Astrocyte (in vitro differentiated cells and primary cell): ENCODE measurements at regions not wholly inside any gene's neighbourhood (a gene's known extent, or its start where the extent isn't known, plus 50 kb on each side); places are given as distances from the start of the nearest gene placed in this dataset.

ENCODE experiments used
- DNase-seq: peaks from one replicate; pipeline ENCODE4 v3.0.0-alpha.2; 2010; ENCODE audit warnings: low read depth
- FAIRE-seq: peaks from 2 replicates; lab custom pipeline; 2011; peaks lifted over from hg19 to GRCh38; lab: Jason Lieb, UNC
- H2AFZ ChIP-seq: 2 replicates; pipeline ENCODE4 v1.6.0; 2012; ENCODE audit warnings: low read depth, low read length, inconsistent platforms
- H3K27ac ChIP-seq: 2 replicates; pipeline ENCODE4 v1.5.1; 2011; ENCODE audit warnings: low read depth, low read length, inconsistent platforms
- H3K27me3 ChIP-seq: 2 replicates; pipeline ENCODE4 v1.6.0; 2011; ENCODE audit warnings: low read length, inconsistent platforms; ENCODE audit not compliant: insufficient read depth
- H3K36me3 ChIP-seq: 2 replicates; pipeline ENCODE4 v1.5.1; 2011; ENCODE audit warnings: low read length, inconsistent platforms; ENCODE audit not compliant: insufficient read depth
- H3K4me1 ChIP-seq: 2 replicates; pipeline ENCODE4 v1.5.1; 2011; ENCODE audit warnings: low read length, inconsistent platforms; ENCODE audit not compliant: insufficient read depth
- H3K4me2 ChIP-seq: 2 replicates; pipeline ENCODE4 v1.6.0; 2012; ENCODE audit warnings: low read length, inconsistent platforms
- H3K4me3 ChIP-seq: 2 replicates; pipeline ENCODE4 v1.5.1; 2011; ENCODE audit warnings: low read depth, mild to moderate bottlenecking, low read length, inconsistent platforms; ENCODE audit not compliant: insufficient read depth
- H3K79me2 ChIP-seq: 2 replicates; pipeline ENCODE4 v1.6.0; 2012; ENCODE audit warnings: mild to moderate bottlenecking, low read length, inconsistent platforms; ENCODE audit not compliant: insufficient read depth
- H3K9ac ChIP-seq: 2 replicates; pipeline ENCODE4 v1.6.0; 2012; ENCODE audit warnings: mild to moderate bottlenecking, low read length, inconsistent platforms
- H3K9me3 ChIP-seq: 2 replicates; pipeline ENCODE4 v1.5.1; 2012; ENCODE audit warnings: low read depth, mild to moderate bottlenecking, low read length, inconsistent platforms; ENCODE audit not compliant: insufficient read depth
- H4K20me1 ChIP-seq: 2 replicates; pipeline ENCODE4 v1.6.0; 2012; ENCODE audit warnings: low read length, inconsistent platforms; ENCODE audit not compliant: insufficient read depth
- H3K27ac Mint-ChIP-seq: one replicate; pipeline ENCODE4 v1.8.0; 2021; ENCODE audit warnings: mild to moderate bottlenecking, mixed read lengths; ENCODE audit not compliant: unreplicated experiment
- H3K27me3 Mint-ChIP-seq: one replicate; pipeline ENCODE4 v1.8.0; 2021; ENCODE audit warnings: low read depth, mixed read lengths; ENCODE audit not compliant: unreplicated experiment
- H3K36me3 Mint-ChIP-seq: one replicate; pipeline ENCODE4 v1.8.0; 2021; ENCODE audit warnings: low read depth, mixed read lengths; ENCODE audit not compliant: unreplicated experiment
- H3K4me1 Mint-ChIP-seq: one replicate; pipeline ENCODE4 v1.8.0; 2021; ENCODE audit warnings: low read depth, mixed read lengths; ENCODE audit not compliant: unreplicated experiment
- H3K4me3 Mint-ChIP-seq: one replicate; pipeline ENCODE4 v1.8.0; 2021; ENCODE audit warnings: mild to moderate bottlenecking, moderate library complexity, mixed read lengths; ENCODE audit not compliant: unreplicated experiment
- H3K9me3 Mint-ChIP-seq: one replicate; pipeline ENCODE4 v1.8.0; 2021; ENCODE audit warnings: mild to moderate bottlenecking, mixed read lengths; ENCODE audit not compliant: unreplicated experiment
- EZH2 ChIP-seq: IDR thresholded peaks from 2 replicates; pipeline ENCODE4 v1.6.1; 2012; ENCODE audit warnings: mild to moderate bottlenecking, low read length, inconsistent platforms; ENCODE audit not compliant: insufficient read depth
- TF ChIP-seq, protein P1 (sequence below): IDR thresholded peaks from 2 replicates; pipeline ENCODE4 v1.5.1; 2011; ENCODE audit warnings: low read depth, mild to moderate bottlenecking, inconsistent platforms, low read length, moderate library complexity; ENCODE audit not compliant: insufficient read depth

DNA sequence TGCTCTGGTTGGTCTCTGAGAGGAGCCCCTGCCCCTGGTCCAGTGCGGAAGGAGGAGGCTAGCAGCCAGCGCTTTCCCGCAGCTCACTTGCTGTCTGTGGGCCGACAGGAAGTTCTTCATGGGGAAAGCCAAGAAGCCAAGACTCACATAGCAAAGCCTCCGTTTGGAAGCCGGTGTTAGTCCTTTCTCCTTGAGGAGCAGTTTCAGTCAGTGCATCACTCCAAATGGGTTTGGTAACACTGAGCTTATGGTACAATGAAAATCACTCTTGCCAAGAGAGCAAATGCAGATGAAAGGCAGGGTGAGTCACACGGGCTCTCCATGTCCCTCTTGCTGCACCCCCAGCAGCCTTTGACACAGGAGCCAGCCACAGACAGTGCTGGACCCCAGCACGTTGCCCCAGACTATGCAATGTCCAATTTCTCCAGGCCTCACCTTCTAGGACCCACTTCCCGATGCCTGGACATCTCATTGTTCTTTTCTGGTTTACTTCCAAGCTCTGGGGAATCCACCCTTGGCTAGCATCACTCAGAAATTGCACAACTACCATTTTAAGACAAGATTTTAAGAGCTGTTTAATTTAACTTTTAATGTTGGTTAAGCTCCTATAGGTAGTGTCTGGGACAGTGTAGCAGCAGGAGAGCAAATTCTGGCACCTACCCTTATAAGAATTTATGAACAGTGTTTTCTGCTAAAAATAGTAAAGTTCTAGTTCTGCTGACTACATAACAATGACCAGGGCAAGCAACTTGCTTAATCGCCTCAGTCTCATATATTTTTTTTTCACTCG is 174.9 kb downstream of the ASB1 start:
- H3K27me3 ChIP-seq, result peaks cover 2% of the 10 kb centered on the region
- no peak overlapping the region for H3K4me3 Mint-ChIP-seq
- H3K27ac ChIP-seq, result no peak overlapping the region
- H3K9ac ChIP-seq, result no peak overlapping the region
- peaks cover 1% of the 10 kb centered on the region for H3K9me3 Mint-ChIP-seq
- no peaks in the 10 kb centered on the region for H3K36me3 Mint-ChIP-seq
- no peaks in the 10 kb centered on the region for H3K79me2 ChIP-seq
- H4K20me1 ChIP-seq, result no peaks in the 10 kb centered on the region
- no peak overlapping the region for H3K4me2 ChIP-seq
- no peaks in the 10 kb centered on the region for H3K36me3 ChIP-seq
- H3K4me1 ChIP-seq, result peaks cover 17% of the 10 kb centered on the region
- DNase-seq, result peak; percentile 72
- H3K27me3 Mint-ChIP-seq, result peaks cover 12% of the 10 kb centered on the region
- H3K9me3 ChIP-seq, result no peaks in the 10 kb centered on the region
- TF ChIP-seq, protein P1, sequence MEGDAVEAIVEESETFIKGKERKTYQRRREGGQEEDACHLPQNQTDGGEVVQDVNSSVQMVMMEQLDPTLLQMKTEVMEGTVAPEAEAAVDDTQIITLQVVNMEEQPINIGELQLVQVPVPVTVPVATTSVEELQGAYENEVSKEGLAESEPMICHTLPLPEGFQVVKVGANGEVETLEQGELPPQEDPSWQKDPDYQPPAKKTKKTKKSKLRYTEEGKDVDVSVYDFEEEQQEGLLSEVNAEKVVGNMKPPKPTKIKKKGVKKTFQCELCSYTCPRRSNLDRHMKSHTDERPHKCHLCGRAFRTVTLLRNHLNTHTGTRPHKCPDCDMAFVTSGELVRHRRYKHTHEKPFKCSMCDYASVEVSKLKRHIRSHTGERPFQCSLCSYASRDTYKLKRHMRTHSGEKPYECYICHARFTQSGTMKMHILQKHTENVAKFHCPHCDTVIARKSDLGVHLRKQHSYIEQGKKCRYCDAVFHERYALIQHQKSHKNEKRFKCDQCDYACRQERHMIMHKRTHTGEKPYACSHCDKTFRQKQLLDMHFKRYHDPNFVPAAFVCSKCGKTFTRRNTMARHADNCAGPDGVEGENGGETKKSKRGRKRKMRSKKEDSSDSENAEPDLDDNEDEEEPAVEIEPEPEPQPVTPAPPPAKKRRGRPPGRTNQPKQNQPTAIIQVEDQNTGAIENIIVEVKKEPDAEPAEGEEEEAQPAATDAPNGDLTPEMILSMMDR, result no peak
- no peak for TF ChIP-seq EZH2
- no peak overlapping the region for H3K27ac Mint-ChIP-seq
- peak; percentile 52 for FAIRE-seq
- peaks cover 8% of the 10 kb centered on the region for H3K4me1 Mint-ChIP-seq
- H3K4me3 ChIP-seq, result no peak overlapping the region
- H2AFZ ChIP-seq, result no peak overlapping the region

DNA sequence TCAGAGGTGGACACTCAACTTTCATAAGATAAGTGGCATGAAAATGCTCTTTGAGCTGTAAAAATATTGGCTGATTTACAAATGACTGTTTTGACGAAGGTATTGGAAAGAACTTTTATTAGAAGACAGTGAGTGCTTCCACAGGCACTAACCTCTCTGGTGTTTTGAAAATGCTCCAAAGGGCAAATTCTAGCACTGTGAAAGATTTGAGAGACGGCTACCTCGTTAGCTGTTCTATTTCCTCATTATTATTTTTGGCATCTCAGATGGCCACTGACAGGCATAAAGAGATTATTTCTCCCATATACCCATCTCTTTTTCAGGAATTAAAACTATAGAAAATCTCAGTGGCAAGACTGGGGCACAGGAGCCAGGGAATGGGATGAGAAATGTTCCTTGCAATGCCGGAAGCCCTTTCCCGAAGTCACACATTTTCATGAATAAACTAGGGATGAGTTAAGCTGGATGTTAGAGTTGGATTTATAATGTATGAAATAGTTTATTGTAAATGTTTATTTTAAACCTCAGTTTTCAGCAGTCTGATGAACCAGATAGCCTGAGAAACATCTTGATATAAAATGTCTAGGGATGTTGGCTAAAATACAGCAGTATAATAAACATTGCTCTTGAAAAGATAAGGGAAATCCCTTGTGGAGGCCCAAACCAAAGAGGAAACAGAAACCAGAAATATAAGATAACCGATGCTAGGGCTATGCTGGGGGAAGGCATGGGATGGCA is 175.7 kb downstream of the ASB1 start:
- peaks cover 11% of the 10 kb centered on the region for H3K4me1 ChIP-seq
- peaks cover 12% of the 10 kb centered on the region for H3K27me3 Mint-ChIP-seq
- peaks cover under 1% of the 10 kb centered on the region for H3K4me1 Mint-ChIP-seq
- DNase-seq (no peak), FAIRE-seq (no peak)
- H3K9me3 ChIP-seq, result no peaks in the 10 kb centered on the region
- TF ChIP-seq, protein P1, result no peak
- TF ChIP-seq EZH2, result no peak
- H3K4me3 ChIP-seq, result no peak overlapping the region
- H3K27ac Mint-ChIP-seq, result no peak overlapping the region
- H3K27me3 ChIP-seq, result peaks cover 2% of the 10 kb centered on the region
- H2AFZ ChIP-seq, result no peak overlapping the region
- H3K4me3 Mint-ChIP-seq, result no peak overlapping the region
- no peak overlapping the region for H3K4me2 ChIP-seq
- H3K27ac ChIP-seq, result no peak overlapping the region
- no peaks in the 10 kb centered on the region for H3K36me3 Mint-ChIP-seq
- no peaks in the 10 kb centered on the region for H3K79me2 ChIP-seq
- no peaks in the 10 kb centered on the region for H4K20me1 ChIP-seq
- H3K9me3 Mint-ChIP-seq, result peaks cover 1% of the 10 kb centered on the region
- no peaks in the 10 kb centered on the region for H3K36me3 ChIP-seq
- no peak overlapping the region for H3K9ac ChIP-seq
